Neural cell (in vitro differentiated cells): ENCODE measurements at regions not wholly inside any gene's neighbourhood (a gene's known extent, or its start where the extent isn't known, plus 50 kb on each side); places are given as distances from the start of the nearest gene placed in this dataset.

ENCODE experiments used
- H2AFZ ChIP-seq: fragments of 200-600, 300-800 bp; sonication (generic), shearing (Covaris generic); 2 replicates; pipeline ENCODE4 v1.6.0; 2014; ENCODE audit warnings: low read depth, mild to moderate bottlenecking, antibody characterized with exemption, low read length, moderate library complexity
- H3F3A ChIP-seq: fragments of 200-600 bp; shearing (Covaris generic); 2 replicates; pipeline ENCODE4 v1.6.1; 2016; ENCODE audit warnings: mild to moderate bottlenecking, moderate library complexity, mixed read lengths, antibody characterized with exemption, low read length; ENCODE audit not compliant: insufficient read depth, poor library complexity, severe bottlenecking
- H3K27ac ChIP-seq: fragments of 200-600, 300-800 bp; sonication (generic), shearing (Covaris generic); 2 replicates; pipeline ENCODE4 v1.5.1; 2014; ENCODE audit warnings: mild to moderate bottlenecking, low read length, moderate library complexity
- H3K27me3 ChIP-seq: fragments of 300-800, 200-600 bp; sonication (generic), shearing (Covaris generic); 2 replicates; pipeline ENCODE4 v1.6.0; 2014; ENCODE audit warnings: mild to moderate bottlenecking, low read depth, low read length, moderate library complexity; ENCODE audit not compliant: insufficient read depth
- H3K36me3 ChIP-seq: fragments of 300-800, 200-600 bp; sonication (generic), shearing (Covaris generic); 2 replicates; pipeline ENCODE4 v1.5.1; 2014; ENCODE audit warnings: mild to moderate bottlenecking, antibody characterized with exemption, low read length, moderate library complexity; ENCODE audit not compliant: insufficient read depth
- H3K4me2 ChIP-seq: fragments of 300-800, 200-600 bp; sonication (generic), shearing (Covaris generic); 2 replicates; pipeline ENCODE4 v1.6.0; 2014; ENCODE audit warnings: mild to moderate bottlenecking, low read length
- H3K4me3 ChIP-seq: fragments of 300-800, 200-600 bp; sonication (generic), shearing (Covaris generic); 2 replicates; pipeline ENCODE4 v1.5.1; 2014; ENCODE audit warnings: mild to moderate bottlenecking, low read length, moderate library complexity
- H3K79me2 ChIP-seq: fragments of 200-600 bp; shearing (Covaris generic); replicated peaks from 2 replicates; pipeline ENCODE4 v1.6.0; 2014; ENCODE audit warnings: mild to moderate bottlenecking, low read length, moderate library complexity; ENCODE audit not compliant: insufficient read depth
- H3K9ac ChIP-seq: fragments of 300-800, 200-600 bp; sonication (generic), shearing (Covaris generic); 2 replicates; pipeline ENCODE4 v1.6.1; 2016; ENCODE audit warnings: mild to moderate bottlenecking, low read length, mixed read lengths
- H3K9me2 ChIP-seq: fragments of 200-600 bp; shearing (Covaris generic); 2 replicates; pipeline ENCODE4 v1.6.1; 2016; ENCODE audit warnings: mild to moderate bottlenecking, low read length, mixed read lengths; ENCODE audit not compliant: insufficient read depth
- H3K9me3 ChIP-seq: fragments of 200-600, 300-800 bp; sonication (generic), shearing (Covaris generic); 2 replicates; pipeline ENCODE4 v1.6.1; 2016; ENCODE audit warnings: mild to moderate bottlenecking, mixed run types, low read length, moderate library complexity, mixed read lengths
- H4K20me1 ChIP-seq: fragments of 200-600 bp; shearing (Covaris generic); 2 replicates; pipeline ENCODE4 v1.6.1; 2016; ENCODE audit warnings: mild to moderate bottlenecking, mixed run types; ENCODE audit not compliant: insufficient read depth
- EP300 ChIP-seq: fragments of 450-650 bp; conservative IDR thresholded peaks from 2 replicates; pipeline ENCODE4 v1.6.1; 2014; ENCODE audit warnings: antibody characterized with exemption, mild to moderate bottlenecking, moderate library complexity; ENCODE audit not compliant: poor library complexity, severe bottlenecking
- EZH2 ChIP-seq: fragments of 200-600, 300-800 bp; shearing (Covaris generic), sonication (generic); IDR thresholded peaks from 2 replicates; pipeline ENCODE4 v1.6.1; 2014; ENCODE audit warnings: antibody characterized with exemption, low read length, borderline replicate concordance, mild to moderate bottlenecking; ENCODE audit not compliant: insufficient read depth, poor library complexity, severe bottlenecking
- MXI1 ChIP-seq: fragments of 450-650 bp; conservative IDR thresholded peaks from 2 replicates; pipeline ENCODE4 v1.6.1; 2014; ENCODE audit warnings: antibody characterized with exemption, mild to moderate bottlenecking; ENCODE audit not compliant: poor library complexity, severe bottlenecking
- POLR2AphosphoS5 ChIP-seq: IDR thresholded peaks from 2 replicates; pipeline ENCODE4 v1.6.1; 2012
- RAD21 ChIP-seq: fragments of 450-650 bp; conservative IDR thresholded peaks from 2 replicates; pipeline ENCODE4 v1.6.1; 2014; ENCODE audit warnings: antibody characterized with exemption, mild to moderate bottlenecking, moderate library complexity
- REST ChIP-seq: IDR thresholded peaks from 2 replicates; pipeline ENCODE4 v1.6.1; 2012; ENCODE audit warnings: borderline replicate concordance
- SMC3 ChIP-seq: fragments of 450-650 bp; conservative IDR thresholded peaks from 2 replicates; pipeline ENCODE4 v1.6.1; 2014; ENCODE audit warnings: antibody characterized with exemption, mild to moderate bottlenecking, moderate library complexity; ENCODE audit not compliant: poor library complexity
- TAF1 ChIP-seq: IDR thresholded peaks from 2 replicates; pipeline ENCODE4 v1.6.1; 2012; ENCODE audit warnings: low read depth
- TF ChIP-seq, protein P1 (sequence below): fragments of 450-650 bp; IDR thresholded peaks from 2 replicates; pipeline ENCODE4 v1.5.1; 2014; ENCODE audit warnings: antibody characterized with exemption, mild to moderate bottlenecking, moderate library complexity; ENCODE audit not compliant: poor library complexity, severe bottlenecking

- no peak overlapping the region for H2AFZ ChIP-seq
- H3F3A ChIP-seq = no peaks in the 10 kb centered on the region
- no peaks in the 10 kb centered on the region for H3K9me2 ChIP-seq
- no peaks in the 10 kb centered on the region for H3K79me2 ChIP-seq
- H3K4me2 ChIP-seq = no peak overlapping the region
- no peak overlapping the region for H3K9ac ChIP-seq
- TF ChIP-seq MXI1 = no peak
- no peaks in the 10 kb centered on the region for H3K9me3 ChIP-seq
- H3K27me3 ChIP-seq = no peaks in the 10 kb centered on the region
- H3K27ac ChIP-seq = no peak overlapping the region
- no peak overlapping the region for H3K4me3 ChIP-seq
- no peaks in the 10 kb centered on the region for H4K20me1 ChIP-seq
- H3K36me3 ChIP-seq = no peaks in the 10 kb centered on the region
These were observed 217.4 kb upstream of the GMDS start for GRCh38 chr6:2462831-2463230.

GRCh38 chr6:2460216-2460745, 214.9 kb upstream of the GMDS start:
- no peak overlapping the region for H2AFZ ChIP-seq
- H3K4me3 ChIP-seq = no peak overlapping the region
- TF ChIP-seq EZH2 (no peak), MXI1 (no peak), EP300 (no peak), RAD21 (no peak), TAF1 (no peak), POLR2AphosphoS5 (no peak), REST (no peak), SMC3 (no peak)
- TF ChIP-seq, protein P1, sequence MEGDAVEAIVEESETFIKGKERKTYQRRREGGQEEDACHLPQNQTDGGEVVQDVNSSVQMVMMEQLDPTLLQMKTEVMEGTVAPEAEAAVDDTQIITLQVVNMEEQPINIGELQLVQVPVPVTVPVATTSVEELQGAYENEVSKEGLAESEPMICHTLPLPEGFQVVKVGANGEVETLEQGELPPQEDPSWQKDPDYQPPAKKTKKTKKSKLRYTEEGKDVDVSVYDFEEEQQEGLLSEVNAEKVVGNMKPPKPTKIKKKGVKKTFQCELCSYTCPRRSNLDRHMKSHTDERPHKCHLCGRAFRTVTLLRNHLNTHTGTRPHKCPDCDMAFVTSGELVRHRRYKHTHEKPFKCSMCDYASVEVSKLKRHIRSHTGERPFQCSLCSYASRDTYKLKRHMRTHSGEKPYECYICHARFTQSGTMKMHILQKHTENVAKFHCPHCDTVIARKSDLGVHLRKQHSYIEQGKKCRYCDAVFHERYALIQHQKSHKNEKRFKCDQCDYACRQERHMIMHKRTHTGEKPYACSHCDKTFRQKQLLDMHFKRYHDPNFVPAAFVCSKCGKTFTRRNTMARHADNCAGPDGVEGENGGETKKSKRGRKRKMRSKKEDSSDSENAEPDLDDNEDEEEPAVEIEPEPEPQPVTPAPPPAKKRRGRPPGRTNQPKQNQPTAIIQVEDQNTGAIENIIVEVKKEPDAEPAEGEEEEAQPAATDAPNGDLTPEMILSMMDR = no peak

GRCh38 chr6:2454180-2454579, 208.8 kb upstream of the GMDS start:
- no peaks in the 10 kb centered on the region for H3K79me2 ChIP-seq
- H3K27me3 ChIP-seq = no peaks in the 10 kb centered on the region
- H3K4me3 ChIP-seq = no peak overlapping the region
- H3F3A ChIP-seq = no peaks in the 10 kb centered on the region
- no peak overlapping the region for H3K27ac ChIP-seq
- no peaks in the 10 kb centered on the region for H3K9me2 ChIP-seq
- no peaks in the 10 kb centered on the region for H3K36me3 ChIP-seq
- H3K9ac ChIP-seq = no peak overlapping the region
- H4K20me1 ChIP-seq = no peaks in the 10 kb centered on the region
- no peaks in the 10 kb centered on the region for H3K9me3 ChIP-seq
- H3K4me2 ChIP-seq = no peak overlapping the region
- H2AFZ ChIP-seq = no peak overlapping the region
- TF ChIP-seq EZH2 (no peak), REST (no peak), RAD21 (no peak), MXI1 (no peak), EP300 (no peak), TAF1 (no peak), POLR2AphosphoS5 (no peak), SMC3 (no peak)
- TF ChIP-seq, protein P1 = no peak

More at GRCh38 chr6:2460216-2460745, 214.9 kb upstream of the GMDS start:
- no peaks in the 10 kb centered on the region for H3K36me3 ChIP-seq
- no peaks in the 10 kb centered on the region for H3F3A ChIP-seq
- no peaks in the 10 kb centered on the region for H4K20me1 ChIP-seq
- no peak overlapping the region for H3K27ac ChIP-seq
- no peaks in the 10 kb centered on the region for H3K9me2 ChIP-seq
- H3K9me3 ChIP-seq = no peaks in the 10 kb centered on the region
- no peaks in the 10 kb centered on the region for H3K79me2 ChIP-seq
- no peak overlapping the region for H3K9ac ChIP-seq
- no peak overlapping the region for H3K4me2 ChIP-seq
- no peaks in the 10 kb centered on the region for H3K27me3 ChIP-seq
